ENCODE measurements at regions not wholly inside any gene's neighbourhood (a gene's known extent, or its start where the extent isn't known, plus 50 kb on each side); places are given as distances from the start of the nearest gene placed in this dataset.
A peak's percentile ranks its signal among the peaks of the same experiment; 100 is the strongest.
"Not testable (repeated sequence)": the region's sequence is repeated elsewhere in the genome, so short reads cannot be mapped to it uniquely, and the experiment has no call there.

DNA sequence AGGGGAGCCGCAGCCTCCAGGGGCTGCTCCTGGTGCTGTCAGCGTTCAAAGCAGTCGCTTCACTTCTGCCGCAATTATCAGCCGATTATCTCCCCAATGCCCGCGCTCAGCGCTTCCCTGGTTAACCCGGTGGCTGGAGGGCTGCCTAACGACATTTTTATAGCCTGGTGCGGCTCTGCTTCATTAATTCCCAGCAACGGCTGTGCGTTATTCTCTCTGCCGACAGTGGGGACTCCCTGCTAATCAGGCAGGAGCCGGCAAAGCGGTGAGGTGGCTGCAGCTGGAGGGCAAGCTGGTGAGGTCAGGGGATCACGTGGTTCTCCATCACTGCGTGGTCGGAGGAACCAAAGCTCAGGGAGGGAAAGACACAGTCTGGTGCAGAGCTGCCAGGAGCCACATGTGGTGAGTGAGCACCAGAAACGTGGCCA lies 62.9 kb downstream of the GLRX5 start:
- DNase-seq = peak in 2 of 3 experiments; percentile 86 to 96

DNA sequence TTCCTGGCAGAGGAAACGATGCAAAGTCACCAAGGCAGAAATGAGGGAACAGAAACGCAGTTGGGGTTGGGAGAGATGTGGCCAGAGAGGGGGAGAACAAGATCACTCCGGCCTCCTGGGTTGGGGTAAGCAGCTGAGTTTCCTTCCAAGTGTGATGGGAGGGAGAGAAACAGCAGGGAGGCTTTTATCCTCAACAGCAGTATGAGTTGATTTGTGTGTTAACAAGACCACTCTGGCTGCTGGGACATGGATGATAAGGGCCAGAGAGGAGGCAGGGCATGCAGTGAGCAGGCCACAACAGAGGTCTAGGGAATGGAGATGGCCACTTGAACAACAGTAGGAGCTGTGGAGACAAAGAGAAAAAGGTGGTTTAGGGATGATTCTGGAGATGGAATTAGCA lies 66.8 kb downstream of the GLRX5 start:
- DNase-seq = peak in 2 of 3 experiments; percentile 33 to 63

DNA sequence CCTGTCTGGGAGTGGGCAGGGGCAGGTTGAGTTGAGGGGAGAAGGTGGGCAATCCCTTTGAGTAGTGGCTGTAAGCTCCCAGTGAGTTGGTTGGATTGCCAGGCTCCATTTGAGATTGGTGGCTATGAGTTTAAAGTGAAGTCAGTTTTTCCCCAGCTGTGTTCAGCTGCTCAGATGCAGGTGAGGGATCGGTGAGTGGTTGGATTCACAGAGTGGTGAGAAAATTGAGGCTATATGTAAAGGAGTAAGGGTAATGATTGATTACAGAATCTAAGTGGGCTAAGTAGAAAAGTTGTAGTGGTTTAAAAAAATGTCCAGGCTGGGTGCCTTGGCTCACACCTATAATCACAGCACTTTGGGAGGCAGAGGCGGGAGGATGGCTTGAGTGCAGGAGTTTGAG lies 68.6 kb downstream of the GLRX5 start:
- no peak for DNase-seq

DNA sequence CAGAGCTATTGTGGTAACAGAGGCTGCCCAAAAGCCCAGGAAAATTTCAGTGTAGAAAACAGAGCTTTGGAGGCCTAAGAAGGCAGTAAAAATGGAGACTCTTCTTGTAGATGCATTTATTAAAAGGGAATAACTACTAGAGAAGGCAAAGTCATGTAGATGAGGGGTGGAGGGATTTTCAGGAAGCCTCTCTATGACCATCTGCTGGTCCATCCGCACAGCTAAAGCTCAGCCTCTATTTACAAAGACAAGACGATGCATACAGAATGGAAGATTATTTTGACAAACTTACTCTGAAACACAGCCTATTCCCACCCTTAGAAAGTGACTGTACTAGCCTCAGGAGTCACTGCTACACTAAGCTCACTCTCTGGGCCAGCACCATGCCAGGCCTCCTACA lies 71.4 kb downstream of the GLRX5 start:
- no peak for DNase-seq

DNA sequence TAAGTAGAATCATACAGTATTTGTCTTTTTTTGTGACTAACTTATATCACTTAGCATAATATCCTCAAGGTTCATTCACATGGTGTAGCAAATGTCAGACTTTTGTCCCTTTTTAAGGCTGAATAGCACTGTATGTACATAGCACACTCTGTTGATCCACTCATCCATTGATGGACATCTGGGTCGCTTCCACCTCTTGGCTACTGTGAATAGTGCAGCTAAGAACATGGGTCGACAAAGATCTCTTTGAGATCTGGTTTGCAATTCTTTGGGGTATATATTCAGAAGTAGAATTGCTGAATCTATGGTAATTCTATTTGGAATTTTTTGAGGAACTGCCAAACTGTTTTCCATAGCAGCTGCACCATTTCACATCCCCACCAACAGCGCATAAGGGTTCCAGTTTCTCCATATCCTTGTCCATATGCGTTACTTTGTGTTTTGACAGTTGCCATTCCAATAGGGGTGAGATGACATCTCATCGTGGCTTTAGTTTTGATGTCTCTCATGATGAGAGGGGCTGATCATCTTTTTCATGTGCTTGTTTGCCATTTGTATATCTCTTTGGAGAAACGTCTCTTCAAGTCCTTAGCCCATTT lies 73.9 kb downstream of the GLRX5 start:
- no peak for DNase-seq

DNA sequence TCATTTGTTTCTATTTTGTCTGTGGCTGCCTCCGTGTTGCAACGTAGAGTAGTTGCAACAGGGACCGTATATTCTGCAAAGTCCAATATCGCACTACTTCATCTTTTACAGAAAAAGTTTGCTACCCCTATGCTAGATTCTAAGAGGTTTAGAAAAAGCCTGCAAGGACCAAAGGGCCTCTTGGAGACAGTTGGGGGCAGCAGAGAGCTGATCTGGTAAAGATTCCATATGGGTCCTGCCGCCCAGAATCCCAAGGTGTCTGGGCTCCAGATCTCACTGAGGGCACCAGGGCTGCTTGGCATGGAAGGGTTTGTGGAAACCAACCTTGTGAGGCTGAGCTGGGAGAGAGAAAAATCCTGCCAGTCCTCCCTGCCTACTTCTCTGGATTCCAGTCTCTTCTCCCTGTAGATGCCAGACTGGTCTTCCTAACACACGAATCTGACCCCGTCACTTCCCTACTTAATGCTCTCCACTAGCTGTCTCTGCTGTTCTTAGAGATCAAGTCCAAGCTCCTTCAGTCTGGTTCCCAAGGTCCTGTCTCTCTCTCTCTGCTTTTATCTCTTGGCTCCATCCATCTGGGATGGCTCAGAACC lies 74.6 kb downstream of the GLRX5 start:
- peak; percentile 46 to 82 (median 76) for DNase-seq

DNA sequence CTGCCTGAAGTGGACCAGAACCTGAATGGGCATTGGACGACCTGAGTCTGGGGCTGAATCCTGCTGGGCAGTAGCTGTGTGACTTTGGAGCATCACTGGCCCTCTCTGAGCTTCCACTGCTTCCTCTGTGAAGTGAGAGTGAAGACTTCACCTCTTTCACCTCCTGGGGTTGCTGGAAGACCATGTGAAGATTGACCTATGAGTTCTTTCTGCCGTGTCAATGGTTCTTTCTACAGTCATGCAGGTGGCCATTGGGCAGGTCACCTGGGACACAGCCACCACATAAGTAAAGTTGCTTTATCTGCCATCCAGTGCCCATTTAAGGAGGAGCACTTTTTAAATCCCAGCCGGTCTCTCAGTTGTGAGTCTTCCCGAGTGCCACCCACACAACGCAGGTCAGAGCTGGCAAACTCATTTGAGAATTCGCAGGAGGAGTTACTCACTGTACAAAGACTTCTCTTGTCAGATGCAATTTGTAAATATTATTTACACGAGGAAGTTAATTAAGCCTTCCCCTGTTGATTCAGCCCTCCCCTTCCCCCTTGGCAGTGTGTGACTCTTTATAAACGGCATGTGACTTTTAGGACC lies 74.8 kb upstream of the TCL1B start:
- DNase-seq = peak in 2 of 3 experiments; percentile 36 to 78

DNA sequence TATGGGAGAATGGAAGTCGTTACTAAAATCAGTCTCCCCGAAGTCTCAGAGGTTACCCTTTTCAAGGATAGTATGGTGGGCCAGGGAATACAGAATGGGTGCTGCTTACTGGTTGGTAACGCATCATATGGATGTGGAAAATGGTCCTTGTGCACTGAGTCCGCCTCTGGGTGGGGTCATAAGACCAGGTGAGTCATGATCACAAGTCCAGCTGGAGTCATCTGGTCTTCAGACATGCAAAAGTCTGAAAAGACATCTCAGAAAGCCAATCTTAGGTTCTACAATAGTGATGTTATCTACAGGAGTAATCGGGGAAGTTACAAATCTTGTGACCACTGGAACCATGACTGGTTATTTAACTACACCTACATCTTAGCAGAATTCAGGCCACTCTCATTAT lies 71.9 kb upstream of the TCL1B start:
- DNase-seq = peak in 2 of 3 experiments; percentile 10 to 43

DNA sequence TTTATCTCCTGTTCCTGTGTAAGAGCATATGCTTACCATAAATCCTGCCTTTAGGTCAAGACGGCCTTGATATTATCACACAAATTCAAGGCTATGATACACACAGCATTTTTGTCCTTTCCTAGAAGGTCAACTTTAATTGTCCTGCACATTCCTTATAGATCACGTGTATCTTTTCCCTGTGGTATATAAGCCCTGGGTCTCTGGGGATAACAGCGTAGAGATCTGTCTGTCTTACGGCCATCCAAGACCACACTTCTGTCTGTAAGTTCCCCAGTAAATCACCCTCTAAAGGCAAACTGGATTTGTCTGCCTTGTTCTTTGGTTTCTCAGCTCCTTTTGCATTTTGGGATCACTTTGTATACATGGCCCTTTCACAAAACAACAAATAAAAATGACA lies 69.5 kb upstream of the TCL1B start:
- no peak for DNase-seq

DNA sequence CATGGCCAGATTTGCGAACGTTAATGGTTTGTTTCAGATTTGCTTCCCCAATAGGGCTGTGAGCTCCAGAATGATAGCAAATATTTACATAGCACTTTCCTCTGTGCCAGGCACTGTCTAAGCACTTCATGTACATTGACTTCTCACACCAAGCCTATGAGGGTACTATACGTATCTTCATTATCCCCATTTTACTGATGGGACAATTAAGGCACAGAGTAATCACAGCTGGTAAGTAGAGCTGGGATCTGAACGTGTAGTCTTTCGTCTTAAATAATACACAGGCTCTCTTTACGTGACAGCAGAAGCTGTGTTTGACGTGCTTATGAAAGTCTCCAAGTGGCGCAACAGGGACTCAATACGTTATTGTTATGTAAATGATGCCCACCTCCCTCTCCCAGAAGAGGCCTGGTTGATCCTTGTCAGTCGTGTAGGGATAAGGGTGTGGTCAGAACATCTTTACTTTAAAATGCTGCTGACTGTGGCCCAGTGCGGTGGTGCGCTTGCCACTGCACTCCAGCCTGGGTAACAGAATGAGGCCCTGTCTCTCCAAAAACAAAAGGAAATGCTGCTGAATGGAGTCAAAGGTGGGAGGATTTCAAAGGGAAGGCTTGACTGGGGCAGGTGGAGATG lies 66.3 kb upstream of the TCL1B start:
- DNase-seq = peak in 2 of 3 experiments; percentile 27 to 58

DNA sequence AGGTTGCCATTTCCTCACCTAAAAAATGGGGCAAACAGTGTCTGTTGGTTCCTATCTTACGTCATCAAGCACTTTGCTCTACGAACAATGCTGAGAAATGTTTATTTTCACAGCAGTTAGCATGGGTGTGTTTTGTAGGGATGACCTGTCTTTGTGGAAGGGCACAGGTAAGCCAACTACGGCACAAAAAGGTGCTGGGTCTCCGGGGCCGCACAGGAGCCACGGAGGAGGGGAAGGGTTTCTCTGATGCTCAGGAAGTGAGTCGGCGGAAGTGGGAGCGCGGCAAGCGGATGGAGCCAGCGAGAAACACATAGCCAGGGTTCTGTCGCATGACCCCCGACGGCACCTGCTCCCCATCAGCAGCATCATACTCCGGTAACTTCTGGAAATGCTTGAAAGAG lies 65.6 kb upstream of the TCL1B start:
- no peak for DNase-seq

DNA sequence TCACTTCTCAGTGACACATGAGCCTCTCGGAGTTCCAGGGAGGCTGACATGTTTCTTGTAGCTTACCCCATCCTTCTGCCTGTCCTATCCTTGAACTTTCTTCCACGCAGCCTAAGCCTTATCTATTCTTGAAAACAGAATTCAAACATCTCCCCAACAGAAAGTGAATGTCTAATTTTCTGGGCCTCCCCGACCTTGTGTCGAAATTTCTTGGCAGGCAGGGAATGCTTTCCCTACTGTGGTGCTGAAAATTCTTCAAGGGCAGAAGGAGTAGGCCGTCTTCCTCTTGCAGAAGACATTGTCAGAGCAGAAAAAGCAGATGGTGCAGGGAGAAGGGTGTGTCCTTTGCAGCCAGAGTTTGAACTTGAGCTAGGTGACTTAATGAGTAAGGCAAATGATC lies 63.0 kb upstream of the TCL1B start:
- no peak for DNase-seq

DNA sequence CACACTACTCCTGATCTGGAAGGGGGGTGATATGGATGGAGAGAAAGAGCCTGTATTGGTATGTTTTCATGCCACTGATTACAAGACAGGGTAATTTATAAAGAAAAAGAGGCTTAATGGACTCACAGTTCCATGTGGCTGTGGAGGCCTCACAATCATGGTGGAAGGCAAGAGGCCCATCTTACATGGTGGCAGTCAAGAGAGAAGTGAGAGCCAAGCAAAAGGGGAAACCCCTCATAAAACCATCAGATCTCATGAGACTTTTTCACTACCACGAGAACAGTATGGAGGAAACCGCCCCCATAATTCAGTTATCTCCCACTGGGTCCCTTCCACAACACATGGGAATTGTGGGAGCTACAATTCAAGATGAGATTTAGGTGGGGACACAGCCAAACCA lies 60.5 kb upstream of the TCL1B start:
- DNase-seq = not testable (repeated sequence)

DNA sequence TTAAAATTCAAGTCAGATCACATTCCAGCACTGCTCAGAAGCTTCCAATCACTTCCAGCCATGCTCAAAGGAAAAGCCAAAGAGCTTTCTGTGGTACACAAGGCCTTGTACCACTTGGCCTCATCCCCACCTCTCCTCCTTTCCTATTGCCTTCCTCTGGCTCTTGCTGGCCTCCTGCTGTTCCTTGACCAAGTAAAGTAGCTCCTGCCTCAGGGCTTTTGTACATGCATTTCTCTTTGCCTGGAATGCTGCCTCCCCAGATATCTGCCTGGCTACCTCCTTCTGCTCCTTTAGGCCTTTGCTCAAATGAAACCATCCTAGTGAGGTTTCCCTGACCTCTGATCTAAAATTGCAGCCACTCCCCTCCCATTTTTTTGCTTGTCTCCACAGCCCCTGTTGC lies 51.2 kb upstream of the TCL1B start:
- DNase-seq = no peak

Data from NCI-H1417 (cell line).